ENCODE measurements at regions not wholly inside any gene's neighbourhood (a gene's known extent, or its start where the extent isn't known, plus 50 kb on each side); places are given as distances from the start of the nearest gene placed in this dataset.

DNA sequence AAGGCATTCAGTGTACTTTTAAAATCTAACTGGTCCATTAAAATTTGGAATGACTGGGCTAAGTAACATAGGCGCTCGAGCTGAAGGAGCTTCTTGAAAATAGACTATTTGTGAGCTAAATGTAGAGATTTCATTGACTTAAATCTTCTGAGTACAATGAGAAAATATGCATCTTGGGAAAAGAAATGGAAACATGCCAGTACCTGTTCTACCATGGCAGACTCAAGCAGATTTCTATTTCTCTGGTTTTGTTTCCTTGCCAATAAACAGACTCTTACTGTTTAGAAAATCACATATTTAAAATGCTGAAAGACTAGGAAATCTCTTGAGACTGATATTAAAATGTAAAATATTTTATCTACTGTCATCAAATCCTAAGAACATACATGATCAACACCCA lies 678.1 kb downstream of the FAT4 start:
- intact Hi-C loops (cut with DNase I) = no loop called here
- 80 to 95% (median 87%) methylated on average over 2 of the region's 2 CpGs for WGBS, 4 donors
- no peaks in the 10 kb centered on the region for H3K27me3 ChIP-seq

GRCh38 chr4:125994024-125994423 lies 679.3 kb downstream of the FAT4 start:
- 78 to 81% (median 80%) methylated on average over 9 of the region's 9 CpGs for WGBS, 4 donors
- Histone ChIP-seq H3K27me3 (no peaks in the 10 kb centered on the region), H3K9me3 (replicated peaks in 1 of 3) (no peaks in the 10 kb centered on the region), H3K4me1 (replicated peaks in 1 of 2) (no peaks in the 10 kb centered on the region), H3K4me3 (no peak overlapping the region), H3K36me3 (replicated peaks in 1 of 2) (no peaks in the 10 kb centered on the region), H3K27ac (no peak overlapping the region)
- DNase-seq = no peak
- TF ChIP-seq POLR2A (IDR thresholded peaks at IDR 0.05) = no peak
- no peak for TF ChIP-seq CTCF (IDR thresholded peaks at IDR 0.05)
- intact Hi-C loops (cut with DNase I) = no loop called here

More for the DNA sequence above, 678.1 kb downstream of the FAT4 start:
- no peak overlapping the region for H3K27ac ChIP-seq
- DNase-seq = no peak
- no peaks in the 10 kb centered on the region for H3K9me3 ChIP-seq (replicated peaks in 1 of 3)
- no peak for TF ChIP-seq POLR2A (IDR thresholded peaks at IDR 0.05)
- TF ChIP-seq CTCF (IDR thresholded peaks at IDR 0.05) = no peak
- H3K36me3 ChIP-seq (replicated peaks in 1 of 2) = no peaks in the 10 kb centered on the region
- H3K4me3 ChIP-seq = no peak overlapping the region
- no peaks in the 10 kb centered on the region for H3K4me1 ChIP-seq (replicated peaks in 1 of 2)

DNA sequence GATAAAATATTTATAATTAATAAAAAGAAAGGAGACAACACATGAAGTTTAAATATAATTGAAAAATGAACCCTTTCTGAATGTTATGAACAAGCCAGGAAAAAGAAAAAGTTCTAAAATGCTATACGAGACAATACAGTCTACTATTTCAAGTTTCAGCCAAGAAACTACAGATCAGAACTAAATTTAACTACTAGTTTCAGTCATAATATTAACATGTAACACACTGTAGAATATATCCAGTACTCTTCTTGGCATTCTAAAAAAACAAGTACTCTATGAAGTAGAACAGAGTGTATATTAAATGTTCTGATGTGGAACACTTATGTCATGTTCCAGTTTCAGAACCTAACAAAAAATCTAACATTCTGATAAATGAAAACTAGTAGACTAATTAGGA lies 679.7 kb downstream of the FAT4 start:
- DNase-seq = no peak
- no peak overlapping the region for H3K27ac ChIP-seq
- no peak for TF ChIP-seq CTCF (IDR thresholded peaks at IDR 0.05)
- TF ChIP-seq POLR2A (IDR thresholded peaks at IDR 0.05) = no peak
- H3K4me1 ChIP-seq (replicated peaks in 1 of 2) = no peaks in the 10 kb centered on the region
- H3K27me3 ChIP-seq = no peaks in the 10 kb centered on the region
- no peaks in the 10 kb centered on the region for H3K9me3 ChIP-seq (replicated peaks in 1 of 3)
- 60 to 80% (median 67%) methylated on average over 1 of the region's 1 CpG for WGBS, 4 donors
- no peaks in the 10 kb centered on the region for H3K36me3 ChIP-seq (replicated peaks in 1 of 2)
- H3K4me3 ChIP-seq = no peak overlapping the region
- intact Hi-C loops (cut with DNase I) = no loop called here

DNA sequence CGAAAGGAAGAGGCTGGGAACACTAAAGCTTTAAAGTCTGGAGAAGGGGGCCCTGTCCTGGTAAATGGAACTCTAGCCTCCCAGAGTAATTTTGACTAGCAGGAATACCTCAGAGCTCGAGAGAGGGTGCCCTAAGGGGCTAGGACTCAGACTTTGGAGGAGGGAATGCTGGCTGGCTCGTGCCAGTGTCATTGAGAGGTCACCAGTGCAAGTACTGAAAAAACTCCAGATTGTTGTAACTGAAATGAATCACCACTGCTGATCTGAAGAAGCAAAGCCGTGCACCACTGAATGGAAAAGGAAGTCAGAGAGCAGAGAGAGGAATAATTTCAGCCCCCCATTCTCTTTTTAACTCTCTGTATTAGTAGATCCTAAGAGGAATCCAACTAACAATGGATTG lies 690.2 kb downstream of the FAT4 start:
- Histone ChIP-seq H3K27me3 (no peaks in the 10 kb centered on the region), H3K36me3 (replicated peaks in 1 of 2) (no peaks in the 10 kb centered on the region), H3K4me3 (no peak overlapping the region), H3K9me3 (replicated peaks in 1 of 3) (peaks cover 0 to 10% (median 0%) of the 10 kb centered on the region in 3 donors), H3K4me1 (replicated peaks in 1 of 2) (no peaks in the 10 kb centered on the region), H3K27ac (no peak overlapping the region)
- no peak for DNase-seq
- WGBS, 4 donors = 39 to 43% (median 40%) methylated on average over 4 of the region's 4 CpGs
- TF ChIP-seq POLR2A (IDR thresholded peaks at IDR 0.05) (no peak), CTCF (IDR thresholded peaks at IDR 0.05) (no peak)
- intact Hi-C loops (cut with DNase I) = no loop called here
